ENCODE measurements at regions not wholly inside any gene's neighbourhood (a gene's known extent, or its start where the extent isn't known, plus 50 kb on each side); places are given as distances from the start of the nearest gene placed in this dataset.

DNA sequence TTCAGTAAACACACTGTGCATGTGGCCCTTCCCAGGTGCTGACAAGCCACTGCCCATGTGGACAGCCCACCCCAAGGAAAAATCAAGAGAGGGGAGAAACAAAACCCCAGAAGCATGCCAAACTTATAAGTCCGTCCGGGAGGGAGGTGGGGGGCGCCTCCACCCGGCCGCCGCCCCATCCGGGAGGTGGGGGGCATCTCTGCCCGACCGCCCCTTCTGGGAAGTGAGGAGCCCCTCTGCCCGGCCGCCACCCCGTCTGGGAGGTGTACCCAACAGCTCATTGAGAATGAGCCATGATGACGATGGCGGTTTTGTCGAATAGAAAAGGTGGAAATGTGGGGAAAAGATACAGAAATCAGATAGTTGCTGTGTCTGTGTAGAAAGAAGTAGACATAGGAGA, 53.8 kb upstream of the C2CD4B start:
- no peaks in the 10 kb centered on the region for H3K4me1 ChIP-seq (ENCODE audit: insufficient read depth, low read length)
- no peaks in the 10 kb centered on the region for H3K9me3 ChIP-seq (ENCODE audit: low read depth, low read length)
- H3K27me3 ChIP-seq (ENCODE audit: insufficient read depth, low read length), result no peaks in the 10 kb centered on the region
- no peak overlapping the region for H3K4me3 ChIP-seq (ENCODE audit: low read length)

DNA sequence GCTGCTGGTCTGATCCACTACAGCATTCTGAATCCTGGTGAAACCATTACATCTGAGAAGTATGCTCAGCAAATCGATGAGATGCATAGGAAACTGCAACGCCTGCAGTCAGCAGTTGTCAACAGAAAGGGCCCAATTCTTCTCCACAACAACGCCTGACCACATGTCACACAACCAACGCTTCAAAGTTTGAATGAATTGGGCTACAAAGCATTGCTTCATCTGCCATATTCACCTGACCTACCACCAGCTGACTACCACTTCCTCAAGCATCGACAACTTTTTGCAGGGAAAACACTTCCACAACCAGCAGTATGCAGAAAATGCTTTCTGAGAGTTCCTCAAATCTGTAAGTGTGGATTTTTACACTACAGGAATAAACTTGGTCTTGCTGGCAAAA, 54.7 kb upstream of the C2CD4B start:
- Histone ChIP-seq H3K4me1 (ENCODE audit: insufficient read depth, low read length) (no peaks in the 10 kb centered on the region), H3K9me3 (ENCODE audit: low read depth, low read length) (no peaks in the 10 kb centered on the region), H3K27me3 (ENCODE audit: insufficient read depth, low read length) (no peaks in the 10 kb centered on the region)

GRCh38 chr15:62223020-62223419, 57.9 kb upstream of the C2CD4B start:
- no peak overlapping the region for H3K4me3 ChIP-seq (ENCODE audit: low read length)
- no peaks in the 10 kb centered on the region for H3K4me1 ChIP-seq (ENCODE audit: insufficient read depth, low read length)
- H3K9me3 ChIP-seq (ENCODE audit: low read depth, low read length), result no peaks in the 10 kb centered on the region
- H3K27me3 ChIP-seq (ENCODE audit: insufficient read depth, low read length), result no peaks in the 10 kb centered on the region

More for the DNA sequence above, 54.7 kb upstream of the C2CD4B start:
- H3K4me3 ChIP-seq (ENCODE audit: low read length), result no peak overlapping the region

DNA sequence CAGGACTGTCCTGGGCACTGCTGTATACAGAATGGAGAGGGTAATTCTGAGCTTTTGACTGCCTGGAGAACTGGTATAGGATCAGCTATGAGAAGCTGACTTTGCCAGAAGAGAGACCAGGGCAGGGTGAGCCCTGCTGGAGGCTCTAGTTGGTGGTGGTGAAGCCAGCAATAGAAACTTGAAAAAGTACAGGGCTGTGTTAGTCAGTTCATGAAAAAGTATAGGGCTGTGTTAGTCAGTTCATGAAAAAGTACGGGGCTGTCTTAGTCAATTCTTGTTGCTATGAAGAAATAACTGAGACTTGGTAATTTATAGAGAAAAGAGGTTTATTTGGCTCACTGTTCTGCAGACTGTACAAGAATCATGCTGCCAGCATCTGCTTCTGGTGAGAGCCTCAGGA, 63.5 kb upstream of the C2CD4B start:
- Histone ChIP-seq H3K4me3 (ENCODE audit: low read length) (no peak overlapping the region), H3K9me3 (ENCODE audit: low read depth, low read length) (no peaks in the 10 kb centered on the region), H3K4me1 (ENCODE audit: insufficient read depth, low read length) (no peaks in the 10 kb centered on the region), H3K27me3 (ENCODE audit: insufficient read depth, low read length) (no peaks in the 10 kb centered on the region)

- Histone ChIP-seq H3K27me3 (ENCODE audit: insufficient read depth, low read length) (no peaks in the 10 kb centered on the region), H3K4me1 (ENCODE audit: insufficient read depth, low read length) (no peaks in the 10 kb centered on the region), H3K9me3 (ENCODE audit: low read depth, low read length) (no peaks in the 10 kb centered on the region), H3K4me3 (ENCODE audit: low read length) (no peak overlapping the region)
Observed at GRCh38 chr15:62231856-62232255, 66.8 kb upstream of the C2CD4B start.

DNA sequence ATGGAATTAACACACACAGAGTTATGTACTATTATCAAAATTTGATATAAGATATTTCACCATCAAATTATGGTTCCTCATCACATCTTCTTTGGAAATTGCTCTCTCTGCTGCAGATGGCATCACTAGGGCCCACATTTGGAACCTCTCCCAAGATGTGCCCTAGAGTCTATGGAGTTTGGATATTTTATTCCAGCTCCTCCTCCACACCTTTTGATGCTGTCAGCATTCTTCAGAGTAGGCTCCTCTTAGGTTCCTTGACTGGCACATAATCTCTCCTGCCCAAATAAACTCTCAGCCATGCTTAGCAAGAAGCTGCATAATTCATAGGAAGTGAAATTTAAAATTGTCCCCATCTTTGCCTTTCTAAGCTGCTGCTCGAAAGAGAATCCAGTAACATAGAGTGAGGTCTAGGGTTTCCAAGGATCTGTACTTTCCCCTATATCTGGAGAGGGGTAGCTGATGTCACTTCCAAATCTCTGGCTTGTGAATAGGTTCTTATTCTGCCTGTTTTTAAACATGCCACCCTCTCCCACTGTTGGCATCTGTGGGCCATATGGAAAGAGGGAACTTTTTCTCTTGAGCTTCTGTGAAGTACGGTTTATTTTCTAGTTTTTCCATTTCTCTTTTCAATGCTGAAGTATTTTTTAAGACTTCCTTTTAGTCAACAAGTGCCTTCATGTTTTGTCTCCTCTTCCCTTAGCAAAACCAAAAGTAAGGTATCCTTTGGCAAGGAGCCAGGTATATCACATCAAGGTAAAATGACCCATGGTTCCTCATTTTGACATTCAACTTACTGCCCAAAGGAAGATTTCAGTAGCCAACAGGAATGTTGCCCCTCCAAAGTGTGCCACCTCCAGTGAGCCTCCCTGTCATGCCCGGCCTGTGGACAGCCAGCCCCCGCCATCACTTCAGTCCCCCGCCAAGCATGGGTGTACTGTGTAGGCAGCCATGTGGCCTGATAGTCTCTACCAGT, 75.3 kb upstream of the C2CD4B start:
- Histone ChIP-seq H3K27me3 (ENCODE audit: insufficient read depth, low read length) (no peaks in the 10 kb centered on the region), H3K4me3 (ENCODE audit: low read length) (no peak overlapping the region), H3K4me1 (ENCODE audit: insufficient read depth, low read length) (no peaks in the 10 kb centered on the region), H3K9me3 (ENCODE audit: low read depth, low read length) (no peaks in the 10 kb centered on the region)

GRCh38 chr15:62241135-62241770, 76.2 kb upstream of the C2CD4B start:
- no peaks in the 10 kb centered on the region for H3K27me3 ChIP-seq (ENCODE audit: insufficient read depth, low read length)
- H3K4me1 ChIP-seq (ENCODE audit: insufficient read depth, low read length), result no peaks in the 10 kb centered on the region
- H3K9me3 ChIP-seq (ENCODE audit: low read depth, low read length), result no peaks in the 10 kb centered on the region
- no peak overlapping the region for H3K4me3 ChIP-seq (ENCODE audit: low read length)

DNA sequence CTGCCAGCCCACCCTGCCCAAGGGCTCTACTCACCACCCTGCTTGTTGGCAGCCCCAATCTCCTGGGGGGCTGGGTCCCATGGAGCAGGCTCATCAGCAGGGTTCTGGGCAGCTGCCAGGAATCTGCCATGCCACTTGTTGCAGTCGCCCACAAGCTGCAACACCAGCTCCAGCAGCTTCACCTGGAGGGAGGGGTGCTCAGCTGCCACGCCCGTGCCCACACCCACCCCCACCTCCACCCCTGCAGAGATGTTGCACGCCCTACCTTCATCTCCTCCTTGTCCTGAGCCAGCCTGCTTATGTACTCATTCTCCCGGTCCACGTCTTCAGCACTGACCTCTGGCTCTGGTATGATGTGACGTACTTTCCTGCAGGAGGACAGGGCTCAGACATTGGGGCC, 77.9 kb upstream of the C2CD4B start:
- Histone ChIP-seq H3K4me1 (ENCODE audit: insufficient read depth, low read length) (no peaks in the 10 kb centered on the region), H3K27me3 (ENCODE audit: insufficient read depth, low read length) (no peaks in the 10 kb centered on the region), H3K9me3 (ENCODE audit: low read depth, low read length) (no peaks in the 10 kb centered on the region), H3K4me3 (ENCODE audit: low read length) (no peak overlapping the region)

- Histone ChIP-seq H3K4me3 (ENCODE audit: low read length) (no peak overlapping the region), H3K4me1 (ENCODE audit: insufficient read depth, low read length) (no peaks in the 10 kb centered on the region), H3K9me3 (ENCODE audit: low read depth, low read length) (no peaks in the 10 kb centered on the region), H3K27me3 (ENCODE audit: insufficient read depth, low read length) (no peaks in the 10 kb centered on the region)
Observed at GRCh38 chr15:62244762-62245161, 79.7 kb upstream of the C2CD4B start.

DNA sequence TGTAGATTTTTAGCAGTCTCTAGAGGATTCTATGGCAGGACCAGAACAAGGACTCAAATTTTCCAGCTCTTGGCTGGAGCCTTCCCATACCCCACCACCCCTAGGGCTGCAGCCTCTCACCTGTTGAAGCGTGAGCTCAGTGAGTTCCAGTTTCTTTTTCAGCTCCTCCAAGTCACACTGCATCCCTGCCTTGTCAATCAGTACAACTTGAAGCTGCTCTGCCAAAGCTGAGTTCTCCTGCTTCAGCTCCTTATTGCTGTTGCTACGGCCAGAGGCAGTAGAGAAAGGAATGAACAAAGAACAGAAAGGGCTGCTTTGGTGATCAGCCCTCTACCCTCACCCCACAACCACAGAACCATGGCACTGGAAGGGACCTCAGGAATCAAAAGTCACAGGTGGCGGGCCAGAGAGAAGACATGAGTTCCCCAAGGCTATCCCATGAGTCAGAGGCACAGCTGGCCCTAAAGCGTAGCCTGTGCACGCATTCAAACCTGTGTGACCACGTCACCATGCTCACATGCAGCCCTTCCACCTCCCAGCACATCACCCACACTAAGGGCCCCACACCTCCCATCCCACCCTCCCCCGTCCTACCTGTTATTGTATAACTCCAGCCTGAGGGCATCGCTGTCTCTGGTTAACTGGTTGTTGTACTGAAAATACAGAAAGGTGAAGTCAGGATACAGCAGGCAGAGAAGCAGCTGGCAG, 83.3 kb upstream of the C2CD4B start:
- H3K4me3 ChIP-seq (ENCODE audit: low read length), result no peak overlapping the region
- H3K4me1 ChIP-seq (ENCODE audit: insufficient read depth, low read length), result no peaks in the 10 kb centered on the region
- H3K9me3 ChIP-seq (ENCODE audit: low read depth, low read length), result no peaks in the 10 kb centered on the region
- no peaks in the 10 kb centered on the region for H3K27me3 ChIP-seq (ENCODE audit: insufficient read depth, low read length)

DNA sequence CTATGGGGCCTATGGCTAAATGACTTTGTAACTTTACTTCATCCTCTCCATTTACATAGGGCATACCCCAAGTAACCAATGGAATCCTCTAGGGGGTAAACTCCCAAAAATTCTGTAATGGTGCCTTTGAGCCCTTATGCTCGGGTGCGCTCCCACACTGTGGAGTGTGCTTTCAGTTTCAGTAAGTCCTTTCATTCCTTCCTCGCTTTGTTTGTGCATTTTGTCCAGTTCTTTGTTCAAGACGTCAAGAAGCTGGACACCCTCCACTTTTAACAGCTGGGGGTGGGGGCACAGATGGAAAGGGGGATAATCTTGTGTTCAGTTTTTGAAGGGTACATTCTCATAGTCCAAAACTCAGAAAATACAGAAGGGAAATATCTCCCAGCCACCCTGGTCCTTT, 84.4 kb upstream of the C2CD4B start:
- Histone ChIP-seq H3K4me1 (ENCODE audit: insufficient read depth, low read length) (no peaks in the 10 kb centered on the region), H3K9me3 (ENCODE audit: low read depth, low read length) (no peaks in the 10 kb centered on the region), H3K4me3 (ENCODE audit: low read length) (no peak overlapping the region), H3K27me3 (ENCODE audit: insufficient read depth, low read length) (no peaks in the 10 kb centered on the region)

GRCh38 chr15:62250186-62250585, 85.1 kb upstream of the C2CD4B start:
- H3K27me3 ChIP-seq (ENCODE audit: insufficient read depth, low read length), result no peaks in the 10 kb centered on the region
- no peak overlapping the region for H3K4me3 ChIP-seq (ENCODE audit: low read length)
- no peaks in the 10 kb centered on the region for H3K9me3 ChIP-seq (ENCODE audit: low read depth, low read length)
- no peaks in the 10 kb centered on the region for H3K4me1 ChIP-seq (ENCODE audit: insufficient read depth, low read length)

- H3K4me1 ChIP-seq (ENCODE audit: insufficient read depth, low read length), result no peaks in the 10 kb centered on the region
- no peaks in the 10 kb centered on the region for H3K9me3 ChIP-seq (ENCODE audit: low read depth, low read length)
- no peaks in the 10 kb centered on the region for H3K27me3 ChIP-seq (ENCODE audit: insufficient read depth, low read length)
- H3K4me3 ChIP-seq (ENCODE audit: low read length), result no peak overlapping the region
Observed at GRCh38 chr15:62250978-62251377, 85.9 kb upstream of the C2CD4B start.

- H3K9me3 ChIP-seq (ENCODE audit: low read depth, low read length), result no peaks in the 10 kb centered on the region
- H3K4me3 ChIP-seq (ENCODE audit: low read length), result no peak overlapping the region
- H3K4me1 ChIP-seq (ENCODE audit: insufficient read depth, low read length), result no peaks in the 10 kb centered on the region
- H3K27me3 ChIP-seq (ENCODE audit: insufficient read depth, low read length), result no peaks in the 10 kb centered on the region
Observed at GRCh38 chr15:62253294-62253693, 88.2 kb upstream of the C2CD4B start.

All from mononuclear cell (primary cell).